Stimulated activated CD8-positive, alpha-beta memory T cell treated with anti-CD3 and anti-CD28 coated beads, Interleukin-4, amount 100 ng/mL, for 4 hours (primary cell): ENCODE measurements at regions not wholly inside any gene's neighbourhood (a gene's known extent, or its start where the extent isn't known, plus 50 kb on each side); places are given as distances from the start of the nearest gene placed in this dataset.
"Not testable (repeated sequence)": the region's sequence is repeated elsewhere in the genome, so short reads cannot be mapped to it uniquely, and the experiment has no call there.

Experiments
- DNase-seq, 2 donors: peaks; one replicate each; pipeline ENCODE4 v3.0.0-alpha.2; 2020; ENCODE audit warnings: low read depth in 2 of 2, low spot score in 1 of 2

DNA sequence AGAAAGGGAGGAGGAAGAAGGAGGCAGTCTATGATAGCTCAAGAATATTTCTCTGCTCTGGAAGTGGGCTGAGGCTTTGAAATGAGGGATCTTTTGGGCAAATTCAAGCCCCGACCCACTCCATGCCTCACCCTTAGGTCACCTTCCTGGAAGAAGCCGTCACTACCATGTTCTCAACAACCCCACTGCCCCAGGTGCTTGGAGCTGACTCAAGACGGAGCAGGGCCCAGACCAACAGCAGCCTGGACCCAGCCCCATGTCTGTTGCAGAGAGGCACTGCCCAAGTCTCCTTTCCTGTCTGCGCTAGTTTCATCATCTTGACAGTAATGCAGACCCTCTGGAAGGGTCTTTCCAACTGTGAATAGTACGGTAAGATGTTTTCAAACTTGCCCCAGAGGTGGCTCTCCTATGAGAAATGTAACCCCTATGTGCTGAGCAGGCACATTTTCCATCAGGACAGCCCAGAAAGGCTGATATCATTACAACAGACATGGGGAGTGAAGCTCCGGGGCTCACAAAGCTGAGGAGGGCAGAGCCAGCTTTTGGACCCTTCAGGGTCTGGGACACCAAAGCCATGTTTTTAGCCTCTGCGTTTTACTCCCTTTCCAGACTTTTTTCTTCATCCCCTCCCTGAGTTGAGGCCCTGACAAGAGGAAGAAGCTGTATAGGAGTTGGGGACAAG lies 128.2 kb upstream of the LARP1 start:
- DNase-seq = no peak

DNA sequence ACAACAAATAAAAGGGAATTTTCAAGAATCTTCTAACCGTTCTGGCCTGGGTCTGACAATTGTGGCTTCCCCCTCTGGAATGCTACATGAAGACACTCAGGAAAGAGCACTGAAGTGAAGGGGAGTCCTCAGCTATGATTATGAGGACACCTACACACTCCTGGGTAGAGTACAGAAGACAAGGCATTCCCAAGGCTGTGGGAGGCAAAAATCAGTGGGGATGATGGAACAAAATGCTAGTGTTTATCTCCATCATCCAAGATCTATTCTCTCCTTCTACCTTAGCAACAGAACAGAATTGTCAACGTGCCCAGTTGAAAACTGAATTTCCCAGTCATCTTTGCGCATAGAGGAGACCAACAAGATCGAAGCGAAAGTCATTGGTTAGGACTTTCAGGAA lies 130.1 kb upstream of the LARP1 start:
- no peak for DNase-seq

DNA sequence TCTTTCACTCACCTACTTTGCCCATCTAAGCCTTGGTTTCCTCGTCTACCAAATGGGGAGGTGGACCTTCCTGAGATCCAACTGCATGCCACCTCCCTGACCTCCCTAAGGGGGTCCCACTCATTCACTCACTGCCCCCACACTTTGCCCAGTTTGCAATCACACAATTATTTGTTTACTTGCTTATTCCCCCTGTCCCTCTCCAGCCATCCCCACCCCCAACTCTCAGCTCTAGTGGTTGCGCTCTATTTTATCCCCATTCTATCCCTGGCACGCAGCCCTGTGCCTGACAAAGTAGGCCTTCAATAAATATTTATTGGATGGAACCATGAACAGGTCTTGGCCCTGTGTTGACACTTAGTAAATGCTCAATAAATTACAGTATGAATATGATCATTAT lies 130.8 kb upstream of the LARP1 start:
- no peak for DNase-seq

GRCh38 chr5:154620411-154620810 lies 134.8 kb upstream of the LARP1 start:
- no peak for DNase-seq

DNA sequence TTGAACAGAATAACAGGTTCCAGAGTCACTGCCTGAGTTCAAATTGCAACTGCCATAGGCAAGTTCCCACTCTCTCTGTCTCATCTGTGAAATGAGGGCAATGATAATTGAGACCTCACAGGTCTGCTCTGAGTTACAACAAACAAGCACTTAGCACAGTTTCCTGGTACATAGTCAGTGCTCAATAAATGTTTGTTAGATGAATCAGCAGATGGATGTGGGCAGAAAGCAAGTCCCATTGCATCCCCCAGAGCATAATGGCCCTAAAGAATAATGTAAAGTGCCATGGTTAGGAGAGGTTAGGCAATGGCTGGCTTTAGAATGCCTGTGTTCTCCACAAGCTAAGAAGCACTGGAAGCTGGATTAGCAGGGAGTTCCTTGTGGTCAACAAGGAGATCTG lies 136.5 kb upstream of the LARP1 start:
- DNase-seq = no peak

DNA sequence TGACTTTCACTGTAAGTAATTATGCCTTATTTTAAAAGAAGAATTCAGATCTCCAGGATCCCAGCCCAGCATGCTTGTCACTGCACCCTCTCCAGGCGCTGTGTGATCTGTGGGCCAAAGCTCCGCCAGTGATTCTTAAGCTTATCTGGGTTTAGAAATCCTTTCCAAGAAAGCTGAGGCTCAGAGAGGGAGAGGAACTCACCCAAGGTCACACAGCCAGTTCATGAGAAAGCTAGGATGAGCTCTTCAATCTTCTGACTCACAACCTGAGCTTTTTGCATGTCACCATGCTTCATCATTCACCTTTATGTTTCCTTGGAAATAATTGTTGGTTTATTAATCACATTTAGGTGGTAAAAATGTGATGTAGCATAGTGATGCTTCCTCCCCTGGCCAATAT lies 136.6 kb upstream of the HAND1 start:
- DNase-seq = no peak

DNA sequence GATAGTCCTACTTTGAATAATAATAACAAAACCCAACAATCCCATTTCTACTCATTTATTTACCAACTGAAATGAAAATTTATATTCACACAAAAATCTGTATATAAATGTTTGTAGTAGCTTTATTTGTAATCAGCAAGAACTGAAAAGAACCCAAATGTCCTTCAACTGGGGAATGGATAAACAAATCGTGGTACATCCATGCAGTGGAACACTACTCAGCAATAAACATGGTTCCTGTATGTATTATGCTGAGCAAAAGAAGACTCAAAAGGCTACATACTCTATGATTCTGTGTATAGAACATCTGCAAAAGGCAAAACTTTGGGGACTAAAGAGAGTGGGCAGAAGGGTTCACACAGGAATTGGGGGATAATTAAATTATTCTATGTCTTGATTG lies 136.1 kb upstream of the HAND1 start:
- no peak for DNase-seq

- DNase-seq = no peak
These were observed 134.6 kb upstream of the HAND1 start for GRCh38 chr5:154612666-154613065.

DNA sequence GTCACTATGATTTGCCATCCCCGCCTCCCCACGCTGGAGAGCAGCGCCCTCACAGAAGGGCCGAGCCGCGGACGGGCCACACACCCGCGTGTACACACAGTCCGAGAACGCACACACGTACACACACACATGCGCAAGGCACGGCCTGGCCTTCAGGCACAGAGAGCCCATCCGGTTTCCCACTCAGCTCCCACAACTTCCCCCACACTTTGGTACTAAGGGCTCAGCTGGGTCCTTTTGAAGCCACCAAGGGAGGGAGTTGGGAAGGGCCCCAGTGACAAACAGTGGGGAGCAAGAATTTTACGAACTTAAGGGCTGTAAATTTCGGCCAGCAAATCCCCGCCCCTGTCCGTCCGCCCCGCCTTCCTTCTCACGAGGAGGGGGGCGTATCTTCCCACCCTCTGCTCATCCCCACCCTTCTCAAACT lies 133.3 kb upstream of the HAND1 start:
- no peak for DNase-seq

GRCh38 chr5:154610321-154611154 lies 132.5 kb upstream of the HAND1 start:
- peak in 1 of 2 donors; percentile 7 for DNase-seq

GRCh38 chr5:154609251-154609650 lies 131.2 kb upstream of the HAND1 start:
- DNase-seq = no peak

DNA sequence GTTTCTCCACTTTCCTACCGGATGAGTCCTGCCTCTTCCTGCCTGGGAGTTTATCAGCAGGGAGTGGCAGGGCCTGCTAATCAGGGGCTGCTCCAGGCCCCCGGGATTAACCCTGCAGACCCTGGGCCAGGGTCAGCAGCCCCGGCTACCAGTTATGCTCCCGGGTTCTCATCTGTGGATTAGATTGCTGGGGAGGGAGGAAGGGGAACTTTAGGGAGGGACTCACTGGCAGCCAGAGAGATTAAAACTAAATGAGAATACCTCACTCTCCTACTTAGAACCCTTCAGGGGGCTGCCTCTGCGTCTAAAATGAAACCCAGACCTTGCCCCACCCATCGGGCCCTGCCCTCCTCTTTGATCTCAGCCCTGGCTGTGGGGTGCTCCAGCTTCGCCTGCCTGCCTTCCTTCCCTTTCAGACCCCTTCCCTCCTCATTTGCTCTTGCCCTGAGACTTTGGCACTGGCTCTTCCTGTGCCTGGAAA lies 130.5 kb upstream of the HAND1 start:
- DNase-seq = no peak

DNA sequence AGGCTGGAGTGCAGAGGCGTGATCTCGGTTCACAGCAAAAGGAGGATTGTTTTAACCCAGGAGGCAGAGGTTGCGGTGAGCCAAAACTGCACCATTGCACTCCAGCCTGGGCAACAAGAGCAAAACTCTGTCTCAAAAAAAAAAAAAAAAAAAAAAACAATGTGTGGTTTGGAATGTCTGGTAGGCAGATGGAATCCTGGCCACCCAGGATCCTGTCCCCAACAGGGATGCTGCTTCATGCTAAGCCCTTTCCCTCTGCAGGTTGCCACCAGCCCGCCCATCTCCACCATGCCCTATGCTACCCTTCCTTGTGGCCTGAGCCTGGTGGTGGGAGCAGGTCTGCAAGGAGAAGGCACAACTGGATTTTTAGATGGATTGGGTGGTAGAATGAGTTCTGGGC lies 129.7 kb upstream of the HAND1 start:
- DNase-seq = no peak

GRCh38 chr5:154606246-154606645 lies 128.2 kb upstream of the HAND1 start:
- DNase-seq = no peak

DNA sequence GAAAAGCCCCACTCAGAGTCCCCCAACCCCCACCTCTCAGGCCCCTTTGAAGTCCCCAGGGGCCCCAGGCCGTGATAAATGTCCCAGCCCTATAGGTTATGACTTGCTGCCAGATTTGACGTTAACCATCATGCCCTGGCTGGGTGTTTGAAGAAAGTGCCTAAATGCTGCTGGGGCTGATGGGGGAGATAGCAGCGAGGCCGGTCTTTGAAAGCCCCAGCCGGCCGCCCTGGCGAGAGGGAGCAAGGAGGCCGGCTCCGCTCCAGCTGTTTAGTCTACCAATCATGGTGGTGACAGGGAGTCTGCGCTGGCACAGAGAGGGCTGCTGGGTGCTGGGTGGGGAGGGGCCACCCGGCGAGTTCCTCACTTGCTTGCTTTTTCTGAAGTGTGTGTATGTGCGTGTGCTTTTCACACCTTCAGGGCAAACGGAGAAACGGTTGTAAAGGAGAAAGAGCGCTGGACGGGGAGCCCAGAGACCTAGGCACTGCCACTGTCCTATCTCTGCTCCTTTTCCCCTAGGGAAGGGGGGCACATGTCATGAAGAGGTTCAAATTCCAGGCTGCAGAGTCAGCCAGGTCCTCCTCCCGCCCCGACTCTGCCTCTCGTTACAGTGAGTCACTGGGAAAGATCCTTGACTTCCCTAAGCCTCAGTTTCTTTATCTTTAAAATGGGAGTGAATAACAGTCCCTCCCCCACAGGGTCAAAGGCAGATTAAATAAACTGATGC lies 126.1 kb upstream of the HAND1 start:
- no peak for DNase-seq

- no peak for DNase-seq
These were observed 125.5 kb upstream of the HAND1 start for GRCh38 chr5:154603485-154603884.

DNA sequence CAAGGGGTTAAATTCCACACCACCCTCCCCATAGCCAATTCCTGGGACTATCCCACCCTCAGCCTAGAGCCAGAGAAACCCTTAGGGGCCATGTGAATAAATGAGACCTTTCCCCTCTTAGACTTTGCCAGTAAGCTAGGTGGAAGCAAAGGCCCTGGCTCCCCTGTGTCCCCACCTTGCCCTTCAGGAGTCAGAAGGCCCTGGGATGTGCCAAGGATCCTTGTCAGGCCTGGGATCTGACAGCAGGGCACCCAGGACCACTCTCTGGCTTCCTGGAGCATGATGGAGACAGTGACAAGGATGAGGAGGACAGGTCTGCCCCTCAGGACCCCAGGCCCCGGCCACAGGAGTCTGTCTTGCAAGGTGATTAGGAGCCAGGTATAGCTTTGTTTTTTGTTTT lies 125.0 kb upstream of the HAND1 start:
- DNase-seq = no peak

- DNase-seq = no peak
These were observed 123.0 kb upstream of the HAND1 start for GRCh38 chr5:154601014-154601413.

GRCh38 chr5:154598021-154598420 lies 120.0 kb upstream of the HAND1 start:
- DNase-seq = no peak

GRCh38 chr5:154596844-154597243 lies 118.8 kb upstream of the HAND1 start:
- DNase-seq = not testable (repeated sequence)

- no peak for DNase-seq
These were observed 117.6 kb upstream of the HAND1 start for GRCh38 chr5:154595662-154596061.

- no peak for DNase-seq
These were observed 115.8 kb upstream of the HAND1 start for GRCh38 chr5:154593796-154594195.
